Epithelial cell of proximal tubule (primary cell): ENCODE measurements at regions not wholly inside any gene's neighbourhood (a gene's known extent, or its start where the extent isn't known, plus 50 kb on each side); places are given as distances from the start of the nearest gene placed in this dataset.

Experiments used
- DNase-seq: peaks from one replicate; pipeline ENCODE4 v3.0.0-alpha.2; 2011; ENCODE audit warnings: low read depth
- H3K4me3 ChIP-seq: 2 replicates; pipeline ENCODE4 v1.5.1; 2011; ENCODE audit warnings: low read depth, mild to moderate bottlenecking, low read length
- TF ChIP-seq, protein P1 (sequence below): conservative IDR thresholded peaks from 2 replicates; pipeline ENCODE4 v1.5.1; 2012; ENCODE audit warnings: low read depth, mild to moderate bottlenecking, low read length

DNA sequence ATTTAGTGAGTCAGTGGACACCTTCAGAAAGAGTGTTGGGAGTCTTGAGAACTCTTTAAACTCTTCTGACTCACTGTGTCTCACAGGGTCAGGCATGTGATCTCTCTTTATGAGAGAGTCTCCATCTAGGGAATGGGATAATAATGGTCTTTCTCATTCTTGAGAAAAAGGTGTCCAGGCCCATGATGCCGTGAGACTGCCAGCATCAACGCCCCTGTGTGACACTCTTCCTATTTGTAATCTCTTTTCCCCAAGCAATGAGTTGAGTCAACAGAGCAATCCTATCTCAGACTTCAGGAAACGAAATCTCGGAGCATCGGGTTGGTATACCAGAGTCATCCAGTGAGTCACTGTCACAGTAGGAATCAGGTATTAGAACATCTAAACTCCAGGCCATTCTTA, 82.3 kb upstream of the BMP2 start:
- TF ChIP-seq, protein P1, sequence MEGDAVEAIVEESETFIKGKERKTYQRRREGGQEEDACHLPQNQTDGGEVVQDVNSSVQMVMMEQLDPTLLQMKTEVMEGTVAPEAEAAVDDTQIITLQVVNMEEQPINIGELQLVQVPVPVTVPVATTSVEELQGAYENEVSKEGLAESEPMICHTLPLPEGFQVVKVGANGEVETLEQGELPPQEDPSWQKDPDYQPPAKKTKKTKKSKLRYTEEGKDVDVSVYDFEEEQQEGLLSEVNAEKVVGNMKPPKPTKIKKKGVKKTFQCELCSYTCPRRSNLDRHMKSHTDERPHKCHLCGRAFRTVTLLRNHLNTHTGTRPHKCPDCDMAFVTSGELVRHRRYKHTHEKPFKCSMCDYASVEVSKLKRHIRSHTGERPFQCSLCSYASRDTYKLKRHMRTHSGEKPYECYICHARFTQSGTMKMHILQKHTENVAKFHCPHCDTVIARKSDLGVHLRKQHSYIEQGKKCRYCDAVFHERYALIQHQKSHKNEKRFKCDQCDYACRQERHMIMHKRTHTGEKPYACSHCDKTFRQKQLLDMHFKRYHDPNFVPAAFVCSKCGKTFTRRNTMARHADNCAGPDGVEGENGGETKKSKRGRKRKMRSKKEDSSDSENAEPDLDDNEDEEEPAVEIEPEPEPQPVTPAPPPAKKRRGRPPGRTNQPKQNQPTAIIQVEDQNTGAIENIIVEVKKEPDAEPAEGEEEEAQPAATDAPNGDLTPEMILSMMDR, result no peak
- no peak overlapping the region for H3K4me3 ChIP-seq
- DNase-seq, result no peak

DNA sequence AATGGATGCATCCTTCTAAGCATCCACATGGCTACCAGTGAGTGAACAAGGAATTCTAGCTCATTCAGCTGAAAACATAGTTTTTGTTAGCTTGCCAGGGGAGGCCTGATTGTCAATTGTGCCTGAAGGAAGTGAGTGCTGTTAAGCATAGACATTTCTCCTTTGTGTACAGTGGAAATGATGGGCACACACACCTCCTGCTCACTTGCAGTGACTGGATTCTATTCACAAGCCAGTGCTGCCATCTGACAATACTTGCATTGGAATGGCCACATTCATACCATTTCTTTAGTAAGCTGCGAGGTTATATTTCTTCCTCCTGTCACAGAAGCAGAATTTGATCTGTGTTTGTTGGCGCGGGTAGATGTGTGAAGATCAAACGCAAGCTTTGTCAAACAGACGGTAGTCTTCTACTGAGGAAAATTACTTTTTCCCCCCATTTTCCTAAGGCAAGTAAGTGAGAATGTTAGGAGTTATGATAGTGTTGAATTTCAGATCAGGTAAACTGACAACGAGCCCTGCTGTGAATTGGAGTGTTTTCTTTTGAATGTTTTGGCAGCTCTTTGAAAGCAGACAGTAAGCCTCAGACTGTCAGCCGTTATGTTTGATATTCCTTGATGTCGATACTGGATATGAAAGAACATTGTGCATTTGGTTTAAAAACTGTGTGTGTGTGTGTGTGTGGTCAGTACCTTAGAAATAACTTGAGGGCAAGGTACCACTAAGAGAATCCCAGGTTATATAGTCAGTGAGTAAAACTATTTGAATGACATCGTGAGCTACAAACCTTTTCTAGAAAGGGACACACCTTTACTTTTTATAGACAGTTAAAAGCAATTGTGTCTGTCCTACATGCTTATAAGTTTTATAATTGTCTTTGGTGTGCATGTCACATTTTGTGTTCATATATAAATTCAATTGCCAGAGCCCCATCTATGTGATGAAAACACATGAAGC, 84.2 kb upstream of the BMP2 start:
- no peak overlapping the region for H3K4me3 ChIP-seq
- TF ChIP-seq, protein P1, result no peak
- no peak for DNase-seq

DNA sequence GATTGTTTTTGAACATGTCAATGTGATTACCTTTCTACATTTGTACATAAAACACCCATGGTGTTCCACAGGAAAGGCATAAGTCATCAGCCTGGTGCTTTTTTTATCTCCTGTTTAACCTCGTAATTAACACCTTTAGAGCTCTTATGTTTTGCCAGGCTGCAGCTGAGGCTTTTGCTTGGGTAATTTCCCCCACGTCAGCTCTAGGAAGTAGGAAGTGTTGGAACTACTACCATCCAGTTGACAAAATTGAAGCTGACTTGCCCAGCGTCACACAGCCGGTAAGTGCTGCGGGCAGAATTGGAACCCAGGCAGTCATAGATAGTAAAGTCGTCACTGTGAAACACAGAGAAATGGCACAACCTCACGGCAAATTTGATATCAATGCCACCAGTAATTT, 86.6 kb upstream of the BMP2 start:
- H3K4me3 ChIP-seq, result no peak overlapping the region
- TF ChIP-seq, protein P1, result no peak
- no peak for DNase-seq

DNA sequence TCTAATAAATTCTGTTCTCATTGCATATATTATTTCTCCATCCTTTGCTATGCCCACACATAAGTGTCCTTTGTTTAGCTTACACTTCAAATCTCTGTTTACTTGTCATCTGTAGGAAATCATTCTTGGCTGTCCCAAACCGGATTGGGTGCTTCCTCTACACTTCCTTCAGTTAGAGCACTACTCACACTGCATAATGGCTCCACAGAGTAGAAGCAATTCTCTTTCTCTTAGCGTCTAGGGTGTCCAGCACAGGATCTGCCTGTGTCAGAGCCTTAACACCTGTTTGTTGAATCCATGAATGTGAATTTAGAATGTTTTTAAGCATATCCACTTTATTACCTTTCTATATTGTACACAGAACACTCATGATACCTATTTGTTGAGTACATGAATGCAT, 87.0 kb upstream of the BMP2 start:
- no peak overlapping the region for H3K4me3 ChIP-seq
- TF ChIP-seq, protein P1, result no peak
- DNase-seq, result no peak

DNA sequence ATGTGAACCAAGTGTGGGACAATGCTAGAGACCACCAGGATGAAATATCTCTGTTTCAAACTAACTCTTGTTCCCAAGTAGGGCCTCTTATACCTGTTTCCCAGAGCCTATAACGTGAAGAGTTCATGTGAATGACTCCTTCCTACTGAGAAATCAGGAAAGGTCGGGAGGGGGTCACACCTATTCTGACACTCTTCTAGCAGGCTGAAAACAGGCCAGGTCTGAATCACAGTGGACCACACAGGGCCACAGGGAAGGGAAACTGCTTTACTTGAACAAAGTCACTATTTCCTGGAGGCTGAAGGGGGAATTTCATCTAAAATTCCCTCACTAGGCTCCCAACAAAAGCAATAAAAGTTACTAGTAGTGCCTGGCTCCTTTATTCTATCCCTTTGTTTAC, 88.4 kb upstream of the BMP2 start:
- no peak overlapping the region for H3K4me3 ChIP-seq
- TF ChIP-seq, protein P1, result no peak
- no peak for DNase-seq

DNA sequence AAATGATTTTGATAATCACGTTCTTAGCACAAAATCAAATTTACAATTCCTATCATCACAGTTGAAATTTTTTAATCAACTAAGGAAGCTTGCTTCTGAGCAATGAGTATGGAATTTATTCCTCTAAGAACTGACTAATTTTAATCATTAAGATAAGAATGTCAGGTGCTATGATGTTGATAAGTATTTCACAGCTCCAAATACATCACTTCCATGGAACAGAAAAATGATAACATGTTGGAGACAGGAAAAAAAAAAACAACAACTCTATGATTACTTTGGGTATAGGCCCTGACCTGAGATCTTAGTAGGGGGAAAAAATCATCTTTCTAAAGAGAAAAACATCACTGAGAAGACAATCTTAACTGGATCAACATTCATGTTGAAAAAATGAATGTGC, 89.4 kb upstream of the BMP2 start:
- TF ChIP-seq, protein P1, result no peak
- DNase-seq, result no peak
- H3K4me3 ChIP-seq, result no peak overlapping the region

DNA sequence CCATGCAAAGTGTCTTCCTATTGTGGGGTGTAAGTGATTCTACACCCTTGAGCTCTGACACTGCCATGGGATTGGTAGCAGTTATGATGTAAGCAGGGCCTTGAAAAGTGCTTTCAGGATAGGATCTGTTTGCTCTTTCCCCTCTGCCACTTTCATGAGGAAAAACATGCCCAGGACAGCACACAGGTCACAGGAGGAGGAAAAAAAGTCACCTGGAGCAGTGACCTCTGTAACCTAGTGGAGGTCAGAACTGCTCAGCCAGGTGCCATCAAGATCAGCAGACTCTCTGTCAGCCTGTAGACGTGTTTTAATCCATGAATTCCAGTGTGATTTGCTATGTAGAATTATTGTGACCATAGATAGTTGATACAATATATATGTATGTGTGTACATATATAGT, 92.7 kb upstream of the BMP2 start:
- DNase-seq, result no peak
- no peak overlapping the region for H3K4me3 ChIP-seq
- TF ChIP-seq, protein P1, result no peak
